Gastrocnemius medialis (tissue), 4 donors: ENCODE measurements at regions not wholly inside any gene's neighbourhood (a gene's known extent, or its start where the extent isn't known, plus 50 kb on each side); places are given as distances from the start of the nearest gene placed in this dataset.

Experiments
- CTCF ChIP-seq, 5 experiments: fragments of 450-650 bp in 3 of 5; fragments of 200-600 bp in 2 of 5; sonication (generic) in 2 of 5; IDR thresholded peaks in 4 of 5; conservative IDR thresholded peaks in 1 of 5; 1 replicate in 4 of 5; 2 replicates in 1 of 5; pipeline ENCODE4 v1.5.1; 2016 to 2019; ENCODE audit warnings: antibody characterized with exemption in 5 of 5, mild to moderate bottlenecking in 3 of 5, moderate library complexity in 3 of 5
- POLR2A ChIP-seq, 2 donors: fragments of 450-650 bp; IDR thresholded peaks; one replicate each; pipeline ENCODE4 v1.6.1; 2017; ENCODE audit warnings: antibody characterized with exemption in 2 of 2, mild to moderate bottlenecking in 2 of 2, moderate library complexity in 2 of 2

DNA sequence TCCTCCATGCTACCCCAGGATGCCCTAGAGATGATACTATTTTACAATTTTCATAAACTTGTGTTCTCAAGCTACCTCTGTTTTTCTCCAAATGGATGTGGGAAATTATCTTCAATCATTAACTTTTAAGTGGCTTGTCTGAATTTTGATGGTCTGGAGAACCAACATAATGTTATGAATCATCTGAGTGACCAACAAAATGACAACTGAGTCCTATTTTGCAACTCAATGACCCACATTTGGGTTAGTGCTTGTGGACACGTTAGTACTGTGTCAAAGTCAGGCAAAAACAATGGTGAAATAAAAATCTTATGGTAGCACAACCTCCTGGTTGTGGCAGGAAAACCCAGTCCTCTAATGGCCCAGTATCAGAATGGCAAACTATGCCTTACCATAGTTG is 352.4 kb upstream of the ZNF385D start:
- TF ChIP-seq CTCF (IDR thresholded peaks at IDR 0.05 in 4 of 5, conservative IDR thresholded peaks at IDR 0.05 in 1 of 5) (no peak), POLR2A (IDR thresholded peaks at IDR 0.05) (no peak)
